ENCODE measurements at regions not wholly inside any gene's neighbourhood (a gene's known extent, or its start where the extent isn't known, plus 50 kb on each side); places are given as distances from the start of the nearest gene placed in this dataset.
"Not testable (repeated sequence)": the region's sequence is repeated elsewhere in the genome, so short reads cannot be mapped to it uniquely, and the experiment has no call there.

DNA sequence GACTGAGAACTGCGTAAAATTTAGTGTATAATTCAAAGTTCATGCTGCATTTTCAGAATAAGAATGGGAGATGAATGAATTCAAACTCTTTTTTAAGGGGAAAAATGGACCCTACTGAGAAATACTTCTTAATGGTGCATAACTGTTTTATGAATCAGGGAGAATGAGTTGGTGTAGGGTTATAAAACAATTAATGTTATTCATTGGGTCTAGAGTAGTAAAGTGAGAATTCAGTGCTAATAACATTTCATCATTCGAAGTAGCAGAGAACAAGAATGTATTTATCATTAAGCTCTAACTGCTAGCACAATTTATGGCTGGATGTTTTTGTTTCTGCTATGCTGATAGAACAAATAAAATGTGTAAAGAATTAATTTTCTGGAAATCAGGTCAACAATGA lies 310.2 kb downstream of the SLITRK5 start:
- no peak for DNase-seq (ENCODE audit: low spot score)

DNA sequence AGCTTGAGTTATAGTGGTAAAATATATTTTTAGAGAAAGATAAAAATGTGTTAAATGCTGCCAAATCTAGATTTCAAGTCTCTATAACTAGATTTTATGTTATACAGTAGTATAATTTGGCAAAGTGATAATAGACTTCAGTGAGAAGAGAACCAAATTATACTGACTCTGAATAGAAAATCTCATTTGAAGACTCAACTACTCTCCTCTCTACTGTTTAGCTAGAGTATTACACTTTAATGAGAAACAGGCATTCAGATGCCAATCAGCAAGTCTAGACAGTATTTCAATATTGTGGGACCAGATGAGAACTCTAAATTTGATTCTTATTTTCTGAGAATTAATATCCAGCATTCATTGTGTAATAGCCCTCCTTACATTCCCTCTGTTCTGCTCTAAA lies 311.2 kb downstream of the SLITRK5 start:
- DNase-seq (ENCODE audit: low spot score), result no peak

GRCh38 chr13:87986639-87987250 lies 315.6 kb downstream of the SLITRK5 start:
- no peak for DNase-seq (ENCODE audit: low spot score)

DNA sequence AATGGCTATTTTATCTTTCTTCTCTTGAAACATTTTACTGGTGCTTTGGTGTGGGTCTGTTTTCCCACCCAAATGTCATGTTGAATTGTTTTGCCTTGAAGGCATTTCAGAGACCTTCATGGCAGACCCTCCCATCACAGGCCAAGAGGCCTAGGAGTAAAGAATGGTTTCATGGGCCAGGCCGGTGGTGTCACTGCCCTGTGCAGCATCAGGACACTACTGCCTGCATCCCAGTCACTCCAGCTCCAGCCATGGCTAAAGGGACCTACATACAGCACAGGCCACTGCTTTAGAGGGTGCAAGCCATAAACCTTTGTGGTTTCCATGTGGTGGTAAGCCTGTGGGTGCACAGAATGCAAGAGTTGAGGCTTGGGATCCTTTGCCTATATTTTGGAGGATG lies 326.9 kb downstream of the SLITRK5 start:
- no peak for DNase-seq (ENCODE audit: low spot score)

DNA sequence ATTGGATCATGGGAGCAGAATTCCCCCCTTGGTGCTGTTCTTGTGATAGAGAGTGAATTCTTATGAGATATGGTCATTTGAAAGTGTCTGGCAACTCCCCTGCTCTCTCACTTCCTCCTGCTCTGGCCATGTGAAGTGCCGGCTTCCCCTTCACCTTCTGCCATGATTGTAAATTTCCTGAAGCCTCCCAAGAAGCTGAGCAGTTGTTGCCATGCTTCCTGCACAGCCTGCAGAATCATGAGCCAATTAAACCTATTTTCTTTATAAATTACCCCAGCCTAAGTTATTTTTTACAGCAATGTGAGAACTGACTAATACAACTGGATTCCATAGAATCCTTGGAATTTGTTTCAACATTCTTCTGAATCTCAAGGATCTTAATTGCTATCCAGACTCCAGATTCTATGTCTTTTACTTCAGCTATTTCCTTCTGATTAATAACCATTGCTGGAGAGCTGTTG lies 328.1 kb downstream of the SLITRK5 start:
- DNase-seq (ENCODE audit: low spot score), result no peak

GRCh38 chr13:87999788-88000187 lies 328.6 kb downstream of the SLITRK5 start:
- no peak for DNase-seq (ENCODE audit: low spot score)

DNA sequence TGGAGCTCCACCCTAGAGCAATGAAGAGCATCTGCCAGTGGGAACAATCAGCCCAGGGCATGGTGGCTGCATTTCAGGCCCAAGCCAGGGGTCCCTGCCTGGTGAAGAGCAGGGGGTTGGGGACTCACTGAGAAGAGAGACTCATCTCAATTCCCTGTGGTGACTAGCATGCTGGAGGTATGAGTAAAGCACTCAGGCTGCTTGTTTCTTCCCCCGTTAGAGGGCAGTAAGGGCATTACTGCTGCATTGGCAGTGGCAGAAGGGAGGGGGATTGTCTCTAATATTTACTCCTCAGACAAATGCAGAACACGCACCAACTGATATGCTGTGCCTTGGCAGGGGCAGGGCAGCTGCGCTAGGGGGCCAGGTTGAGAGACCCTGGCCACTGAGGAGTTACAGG lies 329.1 kb downstream of the SLITRK5 start:
- DNase-seq (ENCODE audit: low spot score), result no peak

DNA sequence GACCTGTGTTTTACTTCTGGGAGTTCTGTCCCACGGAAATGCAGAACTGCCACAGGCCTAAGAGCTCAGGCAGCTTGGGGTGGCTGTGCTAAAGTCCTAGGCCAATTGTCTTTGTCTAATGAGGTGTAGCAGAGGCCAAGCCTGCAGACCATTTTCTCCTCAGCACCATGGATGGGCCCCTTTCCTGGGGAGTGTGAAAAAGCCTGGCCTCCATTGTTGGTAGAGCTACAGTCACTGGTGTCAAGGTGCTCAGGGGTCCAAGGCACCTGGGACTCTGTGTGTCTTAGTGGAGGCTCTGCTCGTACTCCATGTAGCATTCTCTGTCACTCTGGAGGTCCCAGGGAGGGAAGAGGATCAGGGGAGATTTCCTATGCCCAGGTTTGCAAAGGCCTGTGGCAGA lies 329.6 kb downstream of the SLITRK5 start:
- DNase-seq (ENCODE audit: low spot score), result no peak

DNA sequence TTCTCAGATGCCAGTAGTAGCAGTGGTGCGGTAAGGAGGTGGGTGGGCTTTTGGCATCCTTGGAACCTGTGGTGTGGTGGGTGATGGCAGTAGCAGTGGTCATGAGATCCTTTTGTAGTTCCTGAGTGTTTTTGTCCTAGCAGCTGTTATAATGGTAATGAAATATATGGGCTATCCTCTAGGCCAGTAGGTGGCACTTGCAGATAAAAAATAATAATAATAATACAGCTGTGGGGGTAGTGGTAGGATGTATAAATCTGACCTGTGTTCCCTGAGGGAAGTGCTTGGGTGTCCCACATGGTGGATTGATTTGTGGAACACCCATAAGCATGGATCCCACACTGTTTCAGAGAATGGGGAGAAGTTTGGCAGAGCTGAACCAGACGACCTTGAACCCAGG lies 334.0 kb downstream of the SLITRK5 start:
- DNase-seq (ENCODE audit: low spot score), result no peak

DNA sequence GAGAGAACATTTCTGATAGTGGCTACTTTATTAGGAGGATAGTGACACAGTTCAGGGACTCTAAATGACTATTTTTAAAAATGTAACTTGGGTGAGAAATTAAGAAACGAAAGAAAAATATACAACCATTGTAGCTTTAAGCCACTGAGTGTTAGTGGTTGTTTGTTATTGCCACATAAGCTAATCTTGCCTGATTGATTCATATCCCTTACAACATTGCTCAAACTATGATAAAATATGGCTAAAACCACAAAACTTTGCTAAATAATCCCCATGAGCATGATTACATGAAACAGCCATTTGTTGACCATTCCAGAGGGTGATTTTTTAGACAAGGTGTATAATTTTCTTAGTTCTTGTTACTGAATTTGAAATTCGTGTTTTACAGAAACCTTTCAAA lies 343.4 kb downstream of the SLITRK5 start:
- DNase-seq (ENCODE audit: low spot score), result no peak

GRCh38 chr13:88022431-88023208 lies 351.4 kb downstream of the SLITRK5 start:
- DNase-seq (ENCODE audit: low spot score), result no peak

DNA sequence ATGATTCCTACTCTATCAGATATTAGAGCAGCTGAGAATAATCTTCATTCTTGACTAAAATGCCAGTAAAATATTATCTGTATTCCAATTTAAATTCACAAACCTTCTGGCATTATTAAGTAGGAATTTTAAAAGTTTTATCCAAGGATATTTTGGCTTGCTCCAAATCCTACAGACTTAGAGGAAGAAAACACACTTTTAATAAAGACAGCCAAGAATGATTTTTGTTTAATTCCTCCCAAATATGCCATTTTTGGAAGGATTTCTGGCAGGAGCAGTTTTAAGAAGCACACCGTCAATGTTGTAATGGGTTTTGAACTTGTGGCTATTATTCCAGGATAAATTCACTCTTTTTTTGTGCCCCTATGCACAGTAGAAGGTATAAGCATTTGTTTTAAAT lies 355.1 kb downstream of the SLITRK5 start:
- DNase-seq (ENCODE audit: low spot score), result no peak

DNA sequence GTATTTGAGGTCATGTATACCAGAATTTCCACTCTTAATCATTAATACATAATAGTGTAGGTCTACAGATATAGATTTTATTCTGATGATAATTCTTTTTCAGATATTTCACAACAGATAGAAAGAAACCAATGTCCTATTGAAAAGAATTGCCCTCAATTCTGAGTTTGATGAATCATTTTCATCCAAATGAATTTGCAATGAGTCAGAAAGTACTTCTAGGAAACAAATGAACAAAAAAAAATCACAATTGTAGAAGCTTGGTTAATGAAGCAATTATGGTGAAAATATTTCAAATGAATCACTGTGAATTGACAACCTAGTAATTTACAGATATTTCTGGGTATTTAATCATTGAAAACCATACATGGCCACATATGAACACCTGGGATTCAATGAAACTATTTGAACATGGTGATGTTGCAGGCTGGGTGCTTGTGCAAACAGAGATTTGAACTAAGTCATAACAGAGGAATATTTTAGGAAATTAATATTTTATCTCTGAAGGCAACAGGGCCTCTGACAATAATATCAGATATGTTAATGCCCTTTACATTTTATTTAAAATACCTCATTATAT lies 360.9 kb downstream of the SLITRK5 start:
- no peak for DNase-seq (ENCODE audit: low spot score)

DNA sequence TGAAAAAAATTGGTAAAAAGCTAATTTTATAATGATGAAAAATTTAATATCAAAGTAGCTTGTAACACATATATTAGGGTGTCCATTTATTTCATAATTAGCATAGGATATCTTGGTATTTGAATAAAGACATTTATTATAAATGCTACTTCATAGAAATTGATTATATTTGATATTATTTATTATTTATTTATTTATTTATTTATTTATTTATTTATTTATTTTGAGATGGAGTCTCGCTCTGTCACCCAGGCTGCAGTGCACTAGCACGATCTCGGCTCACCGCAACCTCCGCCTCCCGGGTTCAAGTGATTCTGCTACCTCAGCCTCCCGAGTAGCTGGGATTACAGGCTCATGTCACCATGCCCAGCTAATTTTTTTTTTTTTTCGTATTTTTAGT lies 365.0 kb downstream of the SLITRK5 start:
- not testable (repeated sequence) for DNase-seq (ENCODE audit: low spot score)

- DNase-seq (ENCODE audit: low spot score), result no peak
Observed at GRCh38 chr13:88042489-88042888, 371.3 kb downstream of the SLITRK5 start.

GRCh38 chr13:88051746-88052482 lies 380.7 kb downstream of the SLITRK5 start:
- DNase-seq (ENCODE audit: low spot score), result no peak

GRCh38 chr13:88063741-88064140 lies 392.6 kb downstream of the SLITRK5 start:
- no peak for DNase-seq (ENCODE audit: low spot score)

DNA sequence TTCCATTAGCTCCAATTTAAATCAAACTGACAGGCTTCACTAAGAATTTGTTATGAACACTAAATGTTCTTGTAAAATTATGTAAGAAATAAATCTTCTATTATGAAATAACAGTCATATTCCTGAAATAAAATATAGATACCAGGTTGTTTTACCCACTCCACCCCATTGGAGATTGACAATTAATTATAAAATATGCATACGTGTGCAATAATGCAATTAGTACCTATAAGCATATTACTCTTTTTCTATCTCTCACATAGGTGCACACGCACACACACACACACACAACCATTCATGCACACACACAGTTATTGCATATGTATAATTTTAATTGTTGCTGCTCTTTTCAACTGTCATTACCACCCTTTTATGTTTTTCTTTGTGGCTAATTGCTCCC lies 395.7 kb downstream of the SLITRK5 start:
- no peak for DNase-seq (ENCODE audit: low spot score)

DNA sequence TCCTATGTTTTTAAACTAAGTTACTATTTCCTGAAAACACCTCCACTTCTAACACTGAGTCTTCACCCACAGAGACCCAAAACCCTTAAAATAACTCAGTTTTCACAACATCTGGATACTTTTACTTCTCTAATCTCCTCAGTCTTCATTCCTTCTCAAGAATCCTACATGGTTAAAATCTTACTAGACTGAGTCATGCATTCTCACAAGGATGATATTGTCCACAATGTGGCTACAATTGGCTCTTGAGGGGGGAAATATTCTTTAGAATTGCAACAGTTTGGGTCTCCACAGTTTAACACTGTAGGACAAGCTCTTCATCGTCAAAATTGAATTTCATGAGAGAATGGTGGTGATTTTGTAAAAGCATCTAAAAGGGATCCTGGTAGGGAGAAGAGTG lies 397.1 kb downstream of the SLITRK5 start:
- DNase-seq (ENCODE audit: low spot score), result no peak

DNA sequence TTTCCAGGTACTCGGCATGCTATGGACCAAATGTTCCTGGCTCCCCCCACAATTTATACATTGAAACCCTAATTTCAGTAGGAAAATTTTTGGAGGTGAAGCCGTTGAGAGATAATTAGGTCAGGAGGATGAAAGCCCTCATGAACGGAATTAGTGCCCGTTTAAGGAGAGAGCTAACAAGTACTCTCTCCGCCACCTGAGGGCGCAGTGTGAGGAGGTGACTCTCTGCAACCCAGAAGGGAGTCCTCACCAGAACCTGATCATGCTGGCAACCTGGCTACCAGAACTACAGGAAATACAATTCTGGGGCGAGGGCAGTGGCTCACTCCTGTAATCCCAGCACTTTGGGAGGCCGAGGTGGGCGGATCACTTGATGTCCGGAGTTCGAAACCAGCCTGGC lies 397.8 kb downstream of the SLITRK5 start:
- no peak for DNase-seq (ENCODE audit: low spot score)

GRCh38 chr13:88071371-88071770 lies 400.2 kb downstream of the SLITRK5 start:
- no peak for DNase-seq (ENCODE audit: low spot score)

GRCh38 chr13:88074794-88075510 lies 403.8 kb downstream of the SLITRK5 start:
- DNase-seq (ENCODE audit: low spot score), result no peak
